Iris pigment epithelial cell (primary cell): ENCODE measurements at regions not wholly inside any gene's neighbourhood (a gene's known extent, or its start where the extent isn't known, plus 50 kb on each side); places are given as distances from the start of the nearest gene placed in this dataset.
"Not testable (repeated sequence)": the region's sequence is repeated elsewhere in the genome, so short reads cannot be mapped to it uniquely, and the experiment has no call there.

Experiments
- DNase-seq: peaks from one replicate; pipeline ENCODE4 v3.0.0-alpha.2; 2011; ENCODE audit warnings: low read depth

GRCh38 chr14:98914942-98915341 is 357.1 kb downstream of the BCL11B start:
- DNase-seq, result no peak

GRCh38 chr14:98915625-98916024 is 356.4 kb downstream of the BCL11B start:
- DNase-seq, result no peak

GRCh38 chr14:98916036-98916435 is 356.0 kb downstream of the BCL11B start:
- DNase-seq, result no peak

- DNase-seq, result no peak
These were observed 355.5 kb downstream of the BCL11B start for GRCh38 chr14:98916476-98916875.

- no peak for DNase-seq
These were observed 352.6 kb downstream of the BCL11B start for GRCh38 chr14:98919434-98919833.

DNA sequence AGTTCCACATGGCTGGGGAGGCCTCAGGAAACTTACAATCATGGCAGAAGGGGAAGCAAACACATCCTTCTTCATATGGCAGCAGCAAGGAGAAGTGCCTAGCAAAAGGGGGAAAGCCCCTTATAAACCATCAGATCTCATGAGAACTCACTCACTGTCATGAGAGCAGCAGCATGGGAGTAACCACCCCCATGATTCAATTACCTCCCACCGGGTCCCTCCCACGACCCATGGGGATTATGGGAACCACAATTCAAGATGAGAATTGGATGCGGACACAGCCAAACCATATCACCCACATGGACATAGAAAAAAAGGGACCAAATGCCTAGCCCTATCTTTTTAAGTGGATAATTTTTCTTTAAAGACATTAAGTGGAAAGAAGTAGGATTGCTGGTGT is 350.7 kb downstream of the BCL11B start:
- DNase-seq, result not testable (repeated sequence)

- no peak for DNase-seq
These were observed 348.4 kb downstream of the BCL11B start for GRCh38 chr14:98923596-98923995.

- DNase-seq, result no peak
These were observed 348.0 kb downstream of the BCL11B start for GRCh38 chr14:98924046-98924445.

GRCh38 chr14:98925354-98926040 is 346.5 kb downstream of the BCL11B start:
- DNase-seq, result no peak

- DNase-seq, result no peak
These were observed 345.9 kb downstream of the BCL11B start for GRCh38 chr14:98926146-98926545.

GRCh38 chr14:98926801-98927200 is 345.2 kb downstream of the BCL11B start:
- no peak for DNase-seq

DNA sequence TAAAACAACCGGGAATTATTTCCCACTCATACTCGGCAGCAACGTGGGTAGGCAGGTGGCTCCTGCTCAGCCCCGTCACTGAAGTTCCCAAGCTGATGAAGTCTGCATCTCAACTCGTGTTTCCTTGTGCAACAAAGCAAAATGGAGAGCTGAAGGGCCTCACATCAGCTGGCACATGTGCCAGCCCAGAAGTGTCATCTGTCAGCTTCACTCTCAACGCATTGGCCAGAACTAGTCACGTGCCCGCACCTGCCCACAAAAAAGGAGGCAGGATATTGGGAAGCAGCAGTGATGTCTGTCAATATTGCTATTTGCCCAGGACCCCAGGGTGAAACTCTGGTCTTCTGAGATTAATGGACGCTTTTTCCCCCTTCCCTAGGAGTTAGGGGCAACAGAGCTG is 344.0 kb downstream of the BCL11B start:
- DNase-seq, result no peak

DNA sequence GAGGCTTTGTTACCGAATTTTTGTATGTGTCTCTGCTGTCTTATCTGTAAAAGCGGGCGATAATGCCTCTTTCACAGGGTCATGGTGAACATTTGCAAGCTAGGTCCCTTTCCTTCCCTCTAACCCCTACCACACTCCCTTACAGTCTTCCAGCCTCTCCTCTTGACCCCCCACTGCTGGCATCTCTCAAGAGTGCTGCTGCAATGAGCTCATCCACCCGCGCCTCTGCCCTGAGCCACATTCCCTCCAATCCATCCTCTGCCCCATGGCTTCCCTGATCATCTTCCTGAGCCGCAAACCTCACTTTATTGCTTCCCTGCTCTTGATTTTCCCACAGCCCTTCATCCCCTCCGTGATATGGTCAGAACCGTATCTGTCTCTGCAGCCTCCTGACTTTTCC is 343.6 kb downstream of the BCL11B start:
- no peak for DNase-seq

DNA sequence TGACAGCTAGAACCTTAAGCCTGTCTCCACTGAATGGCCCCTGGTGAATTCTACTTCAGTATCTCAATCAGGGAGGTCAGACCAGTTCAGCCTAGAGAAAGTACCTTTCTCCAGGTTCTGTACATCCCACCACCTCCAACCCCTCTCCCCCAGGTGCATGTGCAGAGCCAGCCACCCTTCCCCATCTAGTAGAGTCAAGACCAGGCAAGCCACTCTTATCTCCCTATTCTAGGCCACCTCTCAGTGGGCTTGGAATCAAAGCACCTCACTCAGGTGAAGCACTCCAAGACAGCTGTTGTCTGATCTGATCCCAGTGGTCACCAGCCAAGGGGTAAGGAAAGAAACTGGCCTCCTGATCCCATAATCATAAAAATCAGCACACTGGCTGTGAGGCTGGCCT is 340.9 kb downstream of the BCL11B start:
- DNase-seq, result no peak

DNA sequence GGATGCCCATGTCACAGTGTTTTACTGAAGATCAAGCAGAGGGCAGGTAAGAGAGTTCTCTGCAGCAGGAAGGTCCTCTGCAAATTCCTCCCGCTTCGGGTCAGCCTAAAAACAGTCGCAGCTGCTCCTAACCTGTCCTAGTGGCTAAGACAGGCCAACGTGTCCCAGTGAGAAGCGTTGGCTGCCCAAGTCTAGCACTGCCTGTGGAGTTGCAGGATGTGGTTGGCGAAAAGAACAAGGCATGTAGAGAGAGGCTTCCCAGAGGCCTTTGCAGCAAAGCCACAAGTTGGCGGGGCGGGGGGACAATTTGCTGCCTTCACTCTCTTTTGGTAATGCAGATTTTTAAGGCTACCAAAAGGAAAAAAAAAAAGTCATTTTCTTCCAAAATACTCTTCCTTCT is 340.1 kb downstream of the BCL11B start:
- no peak for DNase-seq

GRCh38 chr14:98932431-98933325 is 339.3 kb downstream of the BCL11B start:
- DNase-seq, result no peak

- DNase-seq, result not testable (repeated sequence)
These were observed 337.4 kb downstream of the BCL11B start for GRCh38 chr14:98934569-98934968.

GRCh38 chr14:98935921-98936320 is 336.1 kb downstream of the BCL11B start:
- no peak for DNase-seq

GRCh38 chr14:98937021-98937420 is 335.0 kb downstream of the BCL11B start:
- no peak for DNase-seq

DNA sequence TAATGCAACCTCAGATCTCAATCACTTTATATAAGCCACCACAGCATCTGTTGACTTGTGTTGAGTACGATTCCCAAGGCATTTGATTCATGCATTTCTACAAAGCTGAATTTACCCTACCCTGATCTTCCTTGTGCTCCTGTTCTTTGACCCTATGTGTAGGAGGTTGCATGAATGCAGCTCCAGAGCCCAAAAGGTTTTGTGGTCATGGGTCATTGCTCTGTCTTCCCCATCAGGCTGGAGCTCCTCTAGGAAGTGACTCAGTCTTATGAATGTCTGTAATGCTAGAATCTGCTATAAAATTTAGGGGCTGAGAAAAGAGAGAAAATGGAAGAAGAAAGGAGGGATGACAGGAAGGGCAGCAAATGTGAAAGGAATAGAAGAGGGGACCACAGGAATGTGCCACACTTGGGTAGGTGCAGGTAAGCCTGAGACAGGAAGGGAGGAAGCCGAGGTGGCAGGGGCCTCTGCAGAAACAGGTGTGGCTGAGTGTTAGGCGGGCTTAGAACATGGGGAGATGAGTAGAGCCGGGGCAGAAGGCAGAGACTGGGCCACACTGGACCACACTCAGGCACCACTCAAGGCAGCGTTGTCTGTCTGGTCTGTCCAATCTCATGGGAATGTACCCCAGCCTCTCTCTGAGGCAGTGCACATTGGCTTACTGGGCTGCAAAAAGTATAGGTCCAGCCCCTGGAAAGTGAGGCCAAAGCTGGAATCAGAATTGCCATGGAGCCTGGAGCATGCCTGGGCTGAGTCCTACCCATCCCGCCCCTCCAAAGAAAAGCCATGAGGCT is 334.1 kb downstream of the BCL11B start:
- no peak for DNase-seq

DNA sequence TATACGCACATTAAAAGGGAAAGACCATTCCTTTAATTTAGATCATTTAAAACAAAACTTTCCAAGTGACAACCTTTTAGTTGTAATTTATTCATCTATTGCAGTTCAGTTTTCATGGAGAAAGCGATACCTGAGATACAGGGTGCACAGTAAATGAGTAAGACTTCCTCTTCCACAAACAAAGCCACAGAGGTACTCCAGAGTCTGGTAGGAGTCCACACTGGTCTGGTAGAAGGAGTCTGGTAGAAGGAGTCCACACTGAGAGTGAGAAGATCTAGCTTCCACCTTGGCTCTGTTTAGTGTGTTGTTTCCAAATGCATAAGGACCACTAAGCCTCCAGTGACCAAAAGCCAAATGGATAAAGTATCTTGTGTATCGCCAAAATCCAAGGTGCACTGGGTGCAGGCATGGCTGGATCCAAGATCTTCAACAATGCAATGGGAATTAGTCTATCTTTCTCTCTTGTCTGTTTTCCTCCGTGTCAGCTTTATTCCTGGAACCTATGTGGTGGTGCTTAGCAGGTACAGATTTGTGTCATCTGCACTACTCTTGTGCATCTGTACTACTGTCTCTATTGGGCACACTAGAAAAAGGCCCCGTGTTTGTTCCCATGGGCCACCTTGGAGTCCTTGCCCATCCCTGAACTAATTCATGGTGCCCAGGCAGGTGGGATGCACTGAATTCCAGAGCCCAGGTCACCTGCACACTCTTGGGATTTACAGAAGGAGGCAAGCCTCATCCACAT is 331.1 kb downstream of the BCL11B start:
- no peak for DNase-seq

GRCh38 chr14:98941481-98941880 is 330.5 kb downstream of the BCL11B start:
- DNase-seq, result no peak
